CD4-positive, alpha-beta T cell (primary cell): ENCODE measurements at regions not wholly inside any gene's neighbourhood (a gene's known extent, or its start where the extent isn't known, plus 50 kb on each side); places are given as distances from the start of the nearest gene placed in this dataset.

Experiments
- ATAC-seq: fragments of 200-7000 bp; cut with Tn5 transposase; one replicate; pipeline ENCODE4 v1.10.0; 2022; ENCODE audit warnings: mild to moderate bottlenecking; ENCODE audit not compliant: poor library complexity
- CTCF ChIA-PET: fragments of 350-600 bp; sonication (Branson Sonifier 250); formaldehyde crosslinking; loops from one replicate; lab custom pipeline; 2021; ENCODE audit warnings: antibody characterized with exemption, inconsistent platforms; lab: Charles Lee
- POLR2A ChIA-PET: fragments of 350-600 bp; sonication (Branson Sonifier 250); formaldehyde crosslinking; loops from one replicate; lab custom pipeline; 2021; ENCODE audit warnings: antibody characterized with exemption, inconsistent platforms; lab: Charles Lee
- DNase-seq, 14 experiments: peaks; one replicate each; pipeline ENCODE4 v3.0.0-alpha.2; 2013 to 2020; ENCODE audit warnings: mixed read lengths in 2 of 14
- H3K27ac ChIP-seq, 2 donors: one replicate each; pipeline versions ENCODE4 v1.5.1 to v1.7.0; 2013; ENCODE audit warnings: low read length in 2 of 2, low read depth in 1 of 2, mild to moderate bottlenecking in 1 of 2
- H3K27me3 ChIP-seq, 2 experiments: 1 replicate in 1 of 2; 2 replicates in 1 of 2; pipeline versions ENCODE4 v1.6.1 to v1.7.0; 2013; ENCODE audit warnings: low read length in 2 of 2, control low read depth in 1 of 2, mild to moderate bottlenecking in 1 of 2, moderate library complexity in 1 of 2; ENCODE audit not compliant: insufficient read depth in 2 of 2, control insufficient read depth in 1 of 2
- H3K36me3 ChIP-seq: one replicate; pipeline ENCODE4 v1.6.1; 2013; ENCODE audit warnings: low read length, control low read depth; ENCODE audit not compliant: insufficient read depth
- H3K4me1 ChIP-seq: one replicate; pipeline ENCODE4 v1.6.1; 2013; ENCODE audit warnings: low read length, control low read depth; ENCODE audit not compliant: insufficient read depth
- H3K4me3 ChIP-seq: one replicate; pipeline ENCODE4 v1.5.1; 2013; ENCODE audit warnings: mild to moderate bottlenecking, low read length, moderate library complexity
- H3K9me3 ChIP-seq, 2 experiments: 1 replicate in 1 of 2; 2 replicates in 1 of 2; pipeline versions ENCODE4 v1.6.1 to v1.7.0; 2013; ENCODE audit warnings: low read length in 2 of 2, mild to moderate bottlenecking in 2 of 2, control low read depth in 1 of 2, moderate library complexity in 1 of 2; ENCODE audit not compliant: control insufficient read depth in 1 of 2, insufficient read depth in 1 of 2
- H3K27ac Mint-ChIP-seq: one replicate; pipeline ENCODE4 v1.8.0; 2020; ENCODE audit warnings: mixed read lengths
- H3K27me3 Mint-ChIP-seq: one replicate; pipeline ENCODE4 v1.8.0; 2021; ENCODE audit warnings: mixed read lengths
- H3K36me3 Mint-ChIP-seq: one replicate; pipeline ENCODE4 v1.8.0; 2021; ENCODE audit warnings: low read depth, mixed read lengths
- H3K4me1 Mint-ChIP-seq: one replicate; pipeline ENCODE4 v1.8.0; 2021; ENCODE audit warnings: low read depth, mixed read lengths
- H3K4me3 Mint-ChIP-seq: one replicate; pipeline ENCODE4 v1.8.0; 2020; ENCODE audit warnings: mild to moderate bottlenecking, mixed read lengths
- H3K9me3 Mint-ChIP-seq: one replicate; pipeline ENCODE4 v1.8.0; 2020; ENCODE audit warnings: mixed read lengths
- CTCF ChIP-seq: fragments of 200-600 bp; IDR thresholded peaks from one replicate; pipeline ENCODE4 v1.8.0; 2022; ENCODE audit warnings: antibody characterized with exemption, mild to moderate bottlenecking
- intact Hi-C, 2 experiments: fragments of 100-400 bp; cut with DNase I in 1 of 2; cut with micrococcal nuclease in 1 of 2; formaldehyde crosslinking; loops; one replicate each; pipeline versions ENCODE4 v1.15.1 to v1.9.0; 2023 to 2025; cut with DNase I, micrococcal nuclease

DNA sequence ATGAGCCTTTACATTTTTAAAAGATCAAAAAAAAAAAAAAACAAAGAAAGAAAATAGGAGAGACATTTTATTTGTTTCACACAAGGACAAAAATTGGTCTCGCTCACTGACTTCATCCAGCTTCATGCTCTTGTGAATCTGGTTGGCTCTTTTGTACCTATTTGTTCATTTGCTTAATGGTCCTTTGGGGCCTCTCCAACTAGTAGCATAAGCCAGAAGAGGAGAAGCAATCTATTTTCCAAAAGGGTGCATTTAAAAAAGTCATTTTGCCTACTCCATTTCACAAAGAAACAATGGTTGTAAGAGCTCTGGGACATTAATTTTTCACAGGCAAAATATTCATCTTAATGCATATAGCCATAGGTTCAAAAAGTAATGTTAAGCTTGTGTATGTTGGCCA is 168.3 kb upstream of the ADAMTS9 start:
- CTCF ChIA-PET = no interaction called here
- Histone ChIP-seq H3K4me3 (no peak overlapping the region), H3K36me3 (no peaks in the 10 kb centered on the region), H3K4me1 (no peaks in the 10 kb centered on the region), H3K9me3 (no peaks in the 10 kb centered on the region), H3K27ac (no peak overlapping the region), H3K27me3 (no peaks in the 10 kb centered on the region)
- intact Hi-C loops = no loop called here
- Mint-ChIP-seq H3K36me3 (no peaks in the 10 kb centered on the region), H3K27me3 (no peaks in the 10 kb centered on the region), H3K9me3 (no peaks in the 10 kb centered on the region), H3K27ac (no peak overlapping the region), H3K4me3 (no peak overlapping the region), H3K4me1 (no peaks in the 10 kb centered on the region)
- no peak for DNase-seq
- TF ChIP-seq CTCF = no peak
- POLR2A ChIA-PET = no interaction called here
- ATAC-seq = no peak

DNA sequence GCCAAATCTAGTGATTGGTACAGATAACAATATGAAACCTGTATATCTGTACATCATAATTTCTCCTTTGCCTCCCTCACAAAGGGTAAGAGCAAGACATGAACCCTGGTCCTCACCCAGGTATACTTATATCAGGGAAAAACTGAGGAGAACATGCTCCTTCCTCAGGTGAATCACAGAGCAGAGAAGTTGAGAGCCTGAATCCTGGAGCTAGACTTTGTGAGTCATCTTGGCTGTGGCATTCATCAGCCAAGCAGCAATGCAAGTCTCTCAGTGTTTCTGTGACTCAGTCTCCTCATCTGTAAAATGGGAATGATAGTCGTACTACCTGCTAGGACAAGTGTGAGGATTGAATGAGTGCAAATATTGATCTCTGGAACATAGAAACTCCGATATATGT is 165.7 kb upstream of the ADAMTS9 start:
- no peak for ATAC-seq
- Histone ChIP-seq H3K4me3 (no peak overlapping the region), H3K27me3 (no peaks in the 10 kb centered on the region), H3K4me1 (no peaks in the 10 kb centered on the region), H3K9me3 (no peaks in the 10 kb centered on the region), H3K27ac (no peak overlapping the region), H3K36me3 (no peaks in the 10 kb centered on the region)
- Mint-ChIP-seq H3K27me3 (no peaks in the 10 kb centered on the region), H3K36me3 (no peaks in the 10 kb centered on the region), H3K4me3 (no peak overlapping the region), H3K4me1 (no peaks in the 10 kb centered on the region), H3K9me3 (peaks cover 2% of the 10 kb centered on the region), H3K27ac (no peak overlapping the region)
- CTCF ChIA-PET = no interaction called here
- TF ChIP-seq CTCF = no peak
- no peak for DNase-seq
- intact Hi-C loops = no loop called here
- POLR2A ChIA-PET = no interaction called here

GRCh38 chr3:64852738-64853137 is 164.9 kb upstream of the ADAMTS9 start:
- Histone ChIP-seq H3K4me1 (no peaks in the 10 kb centered on the region), H3K27ac (no peak overlapping the region), H3K36me3 (no peaks in the 10 kb centered on the region), H3K9me3 (no peaks in the 10 kb centered on the region), H3K27me3 (no peaks in the 10 kb centered on the region), H3K4me3 (no peak overlapping the region)
- ChIA-PET POLR2A (no interaction called here), CTCF (no interaction called here)
- TF ChIP-seq CTCF = no peak
- no peak for ATAC-seq
- no peak overlapping the region for H3K4me3 Mint-ChIP-seq
- intact Hi-C loops = no loop called here
- H3K9me3 Mint-ChIP-seq = peaks cover 2% of the 10 kb centered on the region
- H3K4me1 Mint-ChIP-seq = no peaks in the 10 kb centered on the region
- no peaks in the 10 kb centered on the region for H3K36me3 Mint-ChIP-seq
- DNase-seq = no peak
- no peak overlapping the region for H3K27ac Mint-ChIP-seq
- H3K27me3 Mint-ChIP-seq = no peaks in the 10 kb centered on the region
